Endothelial cell (in vitro differentiated cells): ENCODE measurements at regions not wholly inside any gene's neighbourhood (a gene's known extent, or its start where the extent isn't known, plus 50 kb on each side); places are given as distances from the start of the nearest gene placed in this dataset.

Source experiments
- DNase-seq: peaks from one replicate; pipeline ENCODE4 v3.0.0; 2021; ENCODE audit warnings: low spot score
- H3K27ac Mint-ChIP-seq: one replicate; pipeline ENCODE4 v1.8.0; 2021; ENCODE audit warnings: mixed read lengths, inconsistent platforms; ENCODE audit not compliant: unreplicated experiment
- H3K27me3 Mint-ChIP-seq: one replicate; pipeline ENCODE4 v1.8.0; 2021; ENCODE audit warnings: mild to moderate bottlenecking, moderate library complexity, mixed read lengths, inconsistent platforms; ENCODE audit not compliant: unreplicated experiment
- H3K36me3 Mint-ChIP-seq: one replicate; pipeline ENCODE4 v1.8.0; 2021; ENCODE audit warnings: mild to moderate bottlenecking, low read depth, mixed read lengths, inconsistent platforms; ENCODE audit not compliant: unreplicated experiment
- H3K4me1 Mint-ChIP-seq: one replicate; pipeline ENCODE4 v1.8.0; 2021; ENCODE audit warnings: mild to moderate bottlenecking, mixed read lengths, inconsistent platforms; ENCODE audit not compliant: unreplicated experiment
- H3K4me3 Mint-ChIP-seq: one replicate; pipeline ENCODE4 v1.8.0; 2021; ENCODE audit warnings: mild to moderate bottlenecking, mixed read lengths, inconsistent platforms; ENCODE audit not compliant: unreplicated experiment
- H3K9me3 Mint-ChIP-seq: one replicate; pipeline ENCODE4 v1.8.0; 2021; ENCODE audit warnings: mixed read lengths, inconsistent platforms; ENCODE audit not compliant: unreplicated experiment
- TF ChIP-seq, protein P1 (sequence below): fragments of 200-600 bp; sonication (generic); IDR thresholded peaks from one replicate; pipeline ENCODE4 v1.5.0; 2021; ENCODE audit warnings: antibody characterized with exemption; ENCODE audit not compliant: unreplicated experiment

DNA sequence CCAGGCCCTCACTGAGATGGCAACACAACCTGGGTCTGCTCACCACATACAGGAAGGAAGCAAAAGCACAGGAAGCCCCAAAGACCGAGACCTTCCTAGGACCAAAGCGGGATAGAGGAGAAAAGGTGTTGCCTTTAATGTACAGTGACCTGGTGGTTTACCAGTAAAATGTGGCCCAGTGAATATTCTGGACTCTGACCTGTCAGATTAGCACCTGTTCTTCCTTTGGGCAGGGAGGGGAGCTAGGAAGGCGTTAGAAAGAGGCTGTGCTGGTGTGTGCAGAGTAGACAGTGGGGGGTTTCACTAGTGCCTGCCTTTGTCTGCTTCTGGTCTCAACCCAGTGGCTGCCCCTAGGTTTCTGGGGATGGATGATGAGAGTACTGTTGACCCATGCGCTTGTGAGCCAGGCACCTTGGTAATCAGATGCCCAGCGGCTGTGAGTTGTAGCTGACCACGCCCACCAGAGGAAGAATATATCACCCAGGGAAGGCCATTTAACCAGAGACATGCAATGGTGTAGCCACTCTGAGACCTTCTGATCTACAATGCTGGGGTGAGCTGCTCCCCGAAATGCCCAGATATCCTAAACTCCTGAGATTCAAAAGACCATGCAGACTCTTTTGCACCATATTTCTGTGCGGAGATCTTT, 90.1 kb upstream of the NEO1 start:
- Mint-ChIP-seq H3K36me3 (peaks cover 10% of the 10 kb centered on the region), H3K27ac (no peak overlapping the region), H3K9me3 (no peaks in the 10 kb centered on the region), H3K4me3 (no peak overlapping the region), H3K4me1 (no peaks in the 10 kb centered on the region), H3K27me3 (peaks cover 4% of the 10 kb centered on the region)
- TF ChIP-seq, protein P1, sequence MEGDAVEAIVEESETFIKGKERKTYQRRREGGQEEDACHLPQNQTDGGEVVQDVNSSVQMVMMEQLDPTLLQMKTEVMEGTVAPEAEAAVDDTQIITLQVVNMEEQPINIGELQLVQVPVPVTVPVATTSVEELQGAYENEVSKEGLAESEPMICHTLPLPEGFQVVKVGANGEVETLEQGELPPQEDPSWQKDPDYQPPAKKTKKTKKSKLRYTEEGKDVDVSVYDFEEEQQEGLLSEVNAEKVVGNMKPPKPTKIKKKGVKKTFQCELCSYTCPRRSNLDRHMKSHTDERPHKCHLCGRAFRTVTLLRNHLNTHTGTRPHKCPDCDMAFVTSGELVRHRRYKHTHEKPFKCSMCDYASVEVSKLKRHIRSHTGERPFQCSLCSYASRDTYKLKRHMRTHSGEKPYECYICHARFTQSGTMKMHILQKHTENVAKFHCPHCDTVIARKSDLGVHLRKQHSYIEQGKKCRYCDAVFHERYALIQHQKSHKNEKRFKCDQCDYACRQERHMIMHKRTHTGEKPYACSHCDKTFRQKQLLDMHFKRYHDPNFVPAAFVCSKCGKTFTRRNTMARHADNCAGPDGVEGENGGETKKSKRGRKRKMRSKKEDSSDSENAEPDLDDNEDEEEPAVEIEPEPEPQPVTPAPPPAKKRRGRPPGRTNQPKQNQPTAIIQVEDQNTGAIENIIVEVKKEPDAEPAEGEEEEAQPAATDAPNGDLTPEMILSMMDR: no peak
- DNase-seq: no peak

DNA sequence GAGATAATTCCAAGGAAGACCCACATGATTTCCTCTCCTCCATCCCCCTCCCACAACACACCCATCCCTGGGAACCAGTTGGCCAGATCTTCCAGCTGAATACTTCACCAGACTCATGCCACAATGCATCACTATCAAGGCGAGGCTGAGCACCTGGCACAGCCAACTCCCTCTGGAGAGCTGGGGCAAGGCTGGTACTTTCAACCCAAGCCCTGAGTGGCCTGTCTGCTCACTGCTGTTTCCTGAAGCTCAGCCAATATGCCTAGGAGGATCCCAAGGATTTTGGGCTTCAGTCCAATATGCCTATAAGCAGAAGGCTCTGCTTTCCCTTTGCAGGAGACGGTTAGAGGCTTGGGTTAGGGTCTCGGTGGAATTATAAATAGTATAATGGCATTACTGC, 90.9 kb upstream of the NEO1 start:
- peaks cover 10% of the 10 kb centered on the region for H3K36me3 Mint-ChIP-seq
- peaks cover 5% of the 10 kb centered on the region for H3K27me3 Mint-ChIP-seq
- H3K27ac Mint-ChIP-seq: no peak overlapping the region
- TF ChIP-seq, protein P1: no peak
- no peaks in the 10 kb centered on the region for H3K9me3 Mint-ChIP-seq
- H3K4me3 Mint-ChIP-seq: no peak overlapping the region
- H3K4me1 Mint-ChIP-seq: no peaks in the 10 kb centered on the region
- no peak for DNase-seq

DNA sequence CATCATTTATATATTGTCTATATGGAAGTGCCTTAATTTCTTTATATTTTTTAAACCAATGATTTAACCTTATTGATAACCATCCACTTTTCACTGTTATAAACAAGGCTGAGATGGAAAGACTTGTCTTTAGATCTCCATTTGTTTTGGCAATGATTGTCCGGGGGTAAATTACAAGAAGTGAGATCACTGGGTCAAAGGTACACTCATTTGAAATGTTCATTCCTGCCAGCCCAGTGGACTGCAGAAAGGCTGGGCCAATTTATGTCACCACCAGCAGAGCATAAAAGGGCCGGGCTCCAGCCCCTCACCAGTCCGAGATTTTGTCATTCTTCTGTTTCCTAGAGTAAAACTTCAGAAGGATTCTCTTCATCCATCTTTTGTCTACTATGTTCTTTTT, 93.6 kb upstream of the NEO1 start:
- no peaks in the 10 kb centered on the region for H3K9me3 Mint-ChIP-seq
- TF ChIP-seq, protein P1: no peak
- peaks cover 2% of the 10 kb centered on the region for H3K27me3 Mint-ChIP-seq
- no peaks in the 10 kb centered on the region for H3K4me1 Mint-ChIP-seq
- no peak for DNase-seq
- H3K27ac Mint-ChIP-seq: no peak overlapping the region
- no peak overlapping the region for H3K4me3 Mint-ChIP-seq
- H3K36me3 Mint-ChIP-seq: peaks cover 1% of the 10 kb centered on the region

DNA sequence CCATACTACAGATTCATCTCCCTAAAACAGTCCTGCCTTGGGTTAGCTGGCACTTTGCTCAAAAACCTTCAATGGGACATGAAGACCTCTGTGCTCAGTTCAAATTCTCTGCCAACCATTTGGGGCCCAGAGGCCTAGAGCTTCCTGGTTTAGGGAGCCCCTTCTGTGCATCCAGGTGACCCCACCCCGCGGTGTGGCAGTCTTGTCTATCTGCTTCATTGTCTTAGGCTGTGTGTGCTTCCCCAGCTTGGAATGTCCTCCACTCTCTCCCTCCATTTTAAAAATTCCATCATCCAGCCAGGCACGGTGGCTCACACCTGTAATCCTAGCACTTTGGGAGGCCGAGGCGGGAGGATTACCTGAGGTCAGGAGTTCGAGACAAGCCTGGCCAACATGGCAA, 99.0 kb upstream of the NEO1 start:
- no peaks in the 10 kb centered on the region for H3K4me1 Mint-ChIP-seq
- no peak overlapping the region for H3K4me3 Mint-ChIP-seq
- no peaks in the 10 kb centered on the region for H3K36me3 Mint-ChIP-seq
- H3K27ac Mint-ChIP-seq: no peak overlapping the region
- no peaks in the 10 kb centered on the region for H3K9me3 Mint-ChIP-seq
- TF ChIP-seq, protein P1: no peak
- no peak for DNase-seq
- H3K27me3 Mint-ChIP-seq: peaks cover 1% of the 10 kb centered on the region

DNA sequence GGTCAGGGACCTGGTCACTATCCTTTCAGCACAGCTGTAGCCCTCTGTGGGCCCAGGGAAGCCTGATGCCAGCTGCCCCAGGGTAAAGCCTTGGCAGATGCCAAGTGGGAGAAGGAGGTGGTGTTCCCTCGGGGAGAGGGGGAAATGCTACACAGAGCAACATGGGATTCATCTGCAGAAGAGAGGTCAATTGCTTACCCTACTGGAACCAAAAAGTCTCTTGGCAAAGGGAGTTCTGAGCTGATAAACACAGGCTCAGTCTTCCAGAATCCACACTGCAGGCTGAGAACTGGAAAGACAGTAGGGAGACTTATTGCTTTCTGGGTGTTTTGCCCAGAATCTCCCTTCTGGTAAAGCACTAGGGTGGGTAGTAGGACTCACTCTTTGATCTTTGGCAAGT, 100.1 kb upstream of the NEO1 start:
- peaks cover 1% of the 10 kb centered on the region for H3K27me3 Mint-ChIP-seq
- no peak overlapping the region for H3K27ac Mint-ChIP-seq
- H3K36me3 Mint-ChIP-seq: no peaks in the 10 kb centered on the region
- H3K4me3 Mint-ChIP-seq: no peak overlapping the region
- no peaks in the 10 kb centered on the region for H3K4me1 Mint-ChIP-seq
- no peaks in the 10 kb centered on the region for H3K9me3 Mint-ChIP-seq
- TF ChIP-seq, protein P1: no peak
- no peak for DNase-seq
